NCI-H524 (cell line): ENCODE measurements at regions not wholly inside any gene's neighbourhood (a gene's known extent, or its start where the extent isn't known, plus 50 kb on each side); places are given as distances from the start of the nearest gene placed in this dataset.
A peak's percentile ranks its signal among the peaks of the same experiment; 100 is the strongest.

ENCODE experiments used
- DNase-seq, 2 experiments: peaks; one replicate each; lab custom pipeline; 2025; lab: John Stamatoyannopoulos, UW

DNA sequence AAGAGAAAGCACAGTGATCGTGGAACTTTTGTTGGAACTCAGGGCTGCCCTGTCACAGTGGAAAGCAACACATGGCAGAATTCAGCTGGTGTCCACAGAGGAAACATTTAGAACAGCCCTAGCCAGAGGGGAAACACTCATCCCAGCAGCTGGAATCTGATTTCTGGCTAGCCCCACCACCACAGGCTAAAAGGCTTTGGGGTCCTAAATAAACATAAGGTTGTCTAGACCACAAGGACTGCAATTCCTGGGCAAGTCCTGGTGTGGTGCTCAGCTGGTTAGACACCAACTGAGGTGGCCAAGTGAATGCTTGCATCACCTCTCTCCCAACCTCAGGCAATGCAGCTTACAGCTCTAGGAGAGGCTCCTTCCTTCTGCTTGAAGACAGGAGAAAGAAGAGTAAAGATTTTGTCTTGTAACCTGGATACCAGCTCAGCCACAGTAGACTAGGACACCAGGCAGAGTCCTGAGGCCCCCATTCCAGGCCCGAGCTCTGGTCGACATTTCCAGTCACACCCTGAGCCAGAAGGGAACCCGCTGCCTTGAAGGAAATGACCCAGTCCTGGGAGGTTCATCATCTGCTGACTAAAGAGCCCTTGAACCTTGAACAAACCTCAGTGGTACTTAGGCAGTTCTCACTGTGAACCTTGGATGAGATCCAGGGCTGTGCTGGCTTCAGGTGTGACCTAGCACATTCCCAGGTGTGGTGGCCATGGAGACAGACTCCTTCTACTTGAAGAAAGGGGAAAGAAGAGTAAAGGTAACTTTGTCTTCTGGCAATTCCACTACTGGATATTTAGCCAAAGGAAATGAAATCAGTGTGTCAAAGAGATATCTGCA is 85.4 kb upstream of the PLXNC1 start:
- DNase-seq = no peak

DNA sequence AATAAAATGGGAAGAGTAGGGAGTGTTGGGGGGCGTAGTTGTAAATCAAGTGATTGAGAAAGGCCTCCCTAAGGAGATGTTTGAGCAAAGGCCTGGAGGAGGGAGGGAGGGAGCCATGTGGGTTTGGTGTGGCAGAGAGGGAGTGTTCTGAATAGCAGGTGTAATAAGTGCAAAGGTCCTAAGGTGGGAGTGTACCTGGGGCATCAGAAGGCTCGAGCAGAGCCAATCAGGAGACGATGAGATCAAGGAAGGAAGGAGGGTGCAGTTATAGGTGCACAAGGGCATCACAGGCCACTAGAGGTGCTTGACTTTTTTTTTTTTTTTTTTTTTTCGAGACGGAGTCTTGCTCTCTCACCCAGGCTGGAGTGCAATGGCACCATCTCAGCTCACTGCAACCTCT is 77.9 kb upstream of the PLXNC1 start:
- DNase-seq = no peak

DNA sequence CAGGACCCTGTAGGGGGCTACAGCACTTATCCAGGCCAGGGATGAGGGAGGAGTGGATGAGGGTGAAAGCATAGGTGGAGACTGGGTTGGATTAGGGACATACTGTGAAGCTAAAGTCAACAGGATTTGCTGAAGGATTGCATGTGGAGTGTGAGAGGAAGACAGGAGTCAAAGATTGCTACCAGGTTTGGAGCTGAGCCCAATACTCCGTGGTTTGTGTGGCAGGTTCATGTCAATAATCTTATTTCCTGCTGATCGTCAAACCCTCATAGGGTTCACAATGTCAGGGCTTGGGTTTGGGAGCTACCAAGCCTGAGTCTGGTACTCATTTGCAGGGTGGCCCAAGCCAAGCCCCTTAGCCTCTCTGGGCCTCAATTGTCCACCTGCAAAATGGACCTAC is 77.1 kb upstream of the PLXNC1 start:
- no peak for DNase-seq

DNA sequence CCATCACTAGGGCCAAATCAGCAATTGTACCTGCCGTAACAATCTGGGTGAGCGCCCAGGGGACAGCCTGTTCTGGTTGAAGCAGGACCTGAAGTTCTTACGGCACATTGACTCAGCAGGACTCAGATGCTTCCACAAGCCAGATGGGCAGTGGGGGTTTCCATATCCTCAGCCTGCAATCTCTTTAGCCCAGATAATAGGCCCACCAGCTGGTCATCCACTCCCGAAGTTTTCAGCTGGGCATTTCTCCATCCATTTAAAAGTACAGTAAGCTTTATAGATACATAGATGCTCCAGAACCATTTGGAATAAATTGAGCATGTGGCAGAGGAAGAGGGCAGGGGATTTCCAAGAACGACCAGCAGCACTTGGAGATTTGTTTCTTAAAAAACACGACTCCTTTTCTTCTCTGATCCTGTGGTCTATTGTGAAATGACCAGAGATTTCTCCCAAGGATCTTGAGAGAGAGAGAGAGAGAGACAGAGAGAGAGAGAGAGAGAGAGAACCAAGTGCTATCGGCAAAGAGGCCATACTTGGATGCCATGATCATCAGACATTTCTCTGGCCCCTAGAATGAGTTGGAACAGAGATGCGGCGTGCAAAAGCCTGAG is 74.8 kb upstream of the PLXNC1 start:
- DNase-seq = peak; percentile 90 to 96

DNA sequence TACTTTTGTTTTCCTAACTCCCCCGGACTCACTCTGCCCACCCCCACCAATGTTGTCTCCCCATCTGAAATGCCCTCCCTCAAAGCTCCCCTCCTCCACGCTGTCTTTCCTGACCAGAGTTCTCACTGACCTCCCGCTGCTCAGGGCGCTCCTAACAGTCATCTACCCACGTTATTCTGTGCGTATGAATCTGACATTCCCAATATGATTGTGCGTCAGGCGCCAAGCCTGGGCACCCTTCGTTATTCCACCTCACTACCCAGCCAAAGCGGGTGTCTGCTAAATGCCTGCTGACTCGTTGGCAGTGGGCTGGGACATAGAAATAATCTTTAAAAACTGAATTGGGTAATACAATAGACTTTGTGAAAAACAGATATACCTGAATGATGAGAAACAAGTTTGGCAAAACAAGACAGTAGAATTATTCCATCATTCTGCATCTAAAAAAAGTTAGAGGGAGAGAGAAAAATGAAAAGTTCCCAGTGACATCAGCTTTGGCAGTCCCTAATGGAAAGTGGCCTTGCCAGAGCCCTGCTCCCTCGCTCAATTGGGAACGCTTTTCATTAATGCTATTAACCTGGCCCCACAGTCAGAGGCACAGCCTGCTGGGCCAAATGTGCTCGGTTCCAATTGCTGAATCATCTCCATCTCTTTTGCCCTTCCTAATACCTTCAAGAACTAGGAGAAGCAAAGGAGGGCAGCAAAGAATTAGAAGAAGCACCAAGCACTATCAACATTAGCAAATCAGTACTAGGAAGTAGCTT is 74.0 kb upstream of the PLXNC1 start:
- DNase-seq = no peak

DNA sequence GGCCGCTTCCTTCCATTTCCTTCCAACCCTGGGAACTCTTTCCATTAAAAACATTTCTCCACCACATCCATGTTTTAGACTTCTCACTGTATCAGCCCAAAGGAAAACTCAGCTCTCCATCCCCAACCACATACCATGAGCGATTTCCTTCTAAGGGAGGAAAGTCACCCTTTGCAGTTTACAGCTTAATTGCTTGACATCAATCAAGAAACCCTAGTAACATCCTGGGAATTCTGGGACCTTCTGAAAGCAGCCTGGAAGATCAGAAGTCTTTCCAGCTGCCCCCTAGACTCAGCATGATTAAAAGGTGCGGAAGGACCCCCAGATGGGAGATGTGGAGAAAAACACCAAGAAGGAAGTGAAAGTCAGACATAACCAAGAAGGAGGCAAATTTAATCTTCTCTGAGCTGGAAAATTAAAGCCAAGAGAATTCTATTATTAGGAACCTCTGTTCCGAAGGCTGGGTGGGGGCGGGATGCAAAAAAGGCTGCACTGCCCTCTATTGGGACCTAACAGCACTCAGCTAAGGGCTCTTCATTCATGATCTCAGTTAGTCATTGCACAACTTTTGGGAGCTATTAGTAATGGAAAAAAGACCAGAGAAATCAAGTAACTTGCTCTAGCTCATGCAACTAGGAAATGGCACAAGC is 73.3 kb upstream of the PLXNC1 start:
- DNase-seq = peak in 1 of 2 experiments; percentile 53

DNA sequence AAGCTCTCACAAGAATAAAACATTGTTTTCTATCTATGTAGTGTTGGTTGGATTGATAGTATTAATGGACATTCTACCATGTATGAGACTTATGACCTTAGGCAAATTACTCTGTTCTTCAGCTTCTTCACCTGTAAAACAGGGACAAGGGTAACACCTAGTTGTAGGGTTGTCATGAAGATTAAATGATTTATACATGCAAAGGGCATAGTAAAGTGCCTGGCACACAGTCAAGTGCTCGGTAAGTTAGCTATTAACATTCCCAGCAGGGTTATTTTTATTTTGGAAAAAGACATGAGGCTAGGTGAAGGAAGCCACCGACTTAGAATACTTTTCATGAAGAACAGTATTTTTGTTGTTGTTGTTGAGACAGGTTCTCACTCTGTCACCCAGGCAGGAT is 71.2 kb upstream of the PLXNC1 start:
- DNase-seq = no peak

DNA sequence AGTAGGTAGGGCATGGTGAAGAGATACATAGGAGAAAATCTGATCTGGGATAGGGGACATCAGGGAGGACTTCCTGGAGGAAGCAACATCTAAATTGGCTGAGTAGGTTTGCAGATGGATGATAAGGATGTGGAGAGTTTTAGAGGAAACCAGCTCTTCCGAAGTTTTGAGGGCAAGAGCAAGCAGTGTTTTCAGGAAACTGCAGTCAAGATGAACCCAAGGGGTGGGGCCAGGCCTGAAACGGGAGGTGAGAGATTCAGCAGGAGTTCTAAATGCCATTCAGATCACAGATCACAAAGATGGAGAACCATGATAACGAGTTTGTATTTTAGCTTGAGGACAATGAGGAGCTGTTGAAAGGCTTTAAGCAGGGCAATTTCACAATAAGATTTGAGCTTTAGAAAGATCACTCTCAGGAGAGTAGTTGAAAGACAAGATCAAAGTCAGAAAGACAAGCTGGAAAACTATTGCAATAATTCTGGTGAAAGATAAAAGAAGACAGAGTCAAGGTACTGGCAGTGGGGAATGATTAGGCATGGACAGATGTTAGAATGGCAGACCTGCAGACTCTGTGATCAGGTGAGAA is 70.1 kb upstream of the PLXNC1 start:
- no peak for DNase-seq

DNA sequence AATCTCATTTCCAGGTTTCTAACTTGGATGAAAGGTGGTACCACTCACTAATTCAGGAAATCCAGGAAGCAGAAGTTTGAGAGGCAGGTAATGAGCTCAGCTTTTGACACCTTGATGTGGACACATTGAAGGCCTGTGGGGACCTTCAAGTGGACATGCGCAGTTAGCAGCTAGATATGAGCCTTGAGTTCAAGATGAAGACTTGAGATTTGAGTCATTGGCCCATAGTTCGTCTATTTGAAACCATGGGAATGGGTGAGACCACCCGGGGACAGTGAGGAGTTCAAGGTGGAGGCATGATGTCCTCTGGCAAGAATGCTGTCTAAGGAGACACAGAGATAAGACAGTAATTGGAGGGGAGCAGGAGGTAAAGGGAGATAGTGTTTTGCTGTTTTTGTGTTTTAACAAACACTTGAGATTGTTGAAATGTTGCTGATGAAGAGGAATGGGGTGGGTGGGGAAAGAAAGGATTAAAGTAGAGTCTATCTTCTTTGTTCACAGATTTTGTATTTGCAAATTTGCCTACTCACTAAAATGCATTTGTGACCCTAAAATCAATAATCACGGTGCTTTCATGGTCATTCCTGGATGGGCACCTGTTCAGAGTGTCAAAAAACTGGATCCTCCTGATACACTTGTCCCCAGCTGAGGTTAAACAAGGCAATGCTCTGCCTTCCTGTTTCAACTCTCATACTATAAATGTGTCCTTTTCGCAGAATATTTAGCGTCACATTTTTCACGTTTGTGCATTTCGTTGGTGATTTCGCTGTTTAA is 69.5 kb upstream of the PLXNC1 start:
- DNase-seq = no peak

DNA sequence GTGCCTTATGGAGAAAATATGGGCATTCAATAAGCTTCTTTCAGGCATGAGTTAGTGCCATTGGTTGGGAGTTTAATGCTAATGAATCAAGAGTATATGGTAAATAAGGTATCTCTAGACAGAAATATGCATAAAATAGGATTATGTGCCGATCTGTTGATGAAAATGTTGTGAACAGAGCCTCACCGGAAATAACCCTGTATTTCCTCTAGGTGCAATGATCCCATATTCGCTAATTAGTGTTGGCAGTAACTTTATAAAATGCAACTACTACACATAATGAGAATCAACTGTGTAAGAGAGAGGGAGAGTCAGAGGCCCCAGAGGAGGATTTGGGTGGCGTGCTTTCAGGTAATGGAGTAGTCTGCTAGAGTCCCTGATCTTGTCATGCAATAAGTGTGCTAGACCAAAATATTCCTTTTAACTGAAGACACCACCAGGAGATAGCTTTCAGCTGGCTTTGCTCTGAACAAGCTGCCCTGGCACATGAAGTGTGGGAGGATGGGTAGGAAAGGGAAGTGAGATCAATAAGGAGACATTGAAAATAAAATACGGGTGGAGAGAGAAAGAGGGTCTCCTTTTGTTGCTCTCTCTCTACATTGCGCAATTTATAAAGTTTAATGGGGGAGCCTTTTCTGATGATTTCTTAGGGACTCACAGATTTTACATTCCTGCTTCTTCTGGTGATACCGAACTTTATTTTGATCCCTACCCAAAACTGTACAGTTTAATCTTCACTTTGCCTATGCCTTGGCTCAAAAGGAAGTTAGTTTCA is 68.6 kb upstream of the PLXNC1 start:
- no peak for DNase-seq

DNA sequence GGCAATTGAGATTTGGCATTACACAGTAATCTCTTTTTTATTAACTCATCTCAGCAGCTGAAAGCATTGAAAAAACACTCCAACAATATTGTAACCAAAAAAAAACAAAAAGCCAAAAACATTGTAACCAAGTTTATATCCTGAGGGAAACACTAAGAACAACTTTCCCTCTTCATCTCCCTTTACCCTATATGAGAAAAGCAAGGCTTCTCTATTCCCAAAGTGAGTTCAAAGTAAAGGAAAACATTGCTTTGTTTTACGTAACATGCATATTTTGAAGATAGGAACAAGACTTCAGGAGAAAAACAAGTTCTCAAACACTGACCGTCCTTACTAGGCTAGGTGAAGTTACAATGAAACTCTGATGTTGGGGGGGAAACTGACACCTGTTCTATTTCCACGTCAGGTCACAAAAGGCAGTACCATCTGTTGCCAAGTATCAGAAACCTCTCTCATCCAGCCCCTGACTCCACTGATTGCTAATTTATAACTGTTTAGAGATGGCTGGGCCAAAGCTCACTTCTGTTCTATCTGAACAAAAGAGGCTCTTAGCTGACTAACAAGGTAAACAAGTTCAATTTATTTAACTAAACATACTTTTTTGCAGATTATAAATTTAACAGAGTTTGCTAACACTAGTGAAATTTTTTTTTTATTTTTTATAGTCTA is 67.9 kb upstream of the PLXNC1 start:
- DNase-seq = peak; percentile 51 to 81

DNA sequence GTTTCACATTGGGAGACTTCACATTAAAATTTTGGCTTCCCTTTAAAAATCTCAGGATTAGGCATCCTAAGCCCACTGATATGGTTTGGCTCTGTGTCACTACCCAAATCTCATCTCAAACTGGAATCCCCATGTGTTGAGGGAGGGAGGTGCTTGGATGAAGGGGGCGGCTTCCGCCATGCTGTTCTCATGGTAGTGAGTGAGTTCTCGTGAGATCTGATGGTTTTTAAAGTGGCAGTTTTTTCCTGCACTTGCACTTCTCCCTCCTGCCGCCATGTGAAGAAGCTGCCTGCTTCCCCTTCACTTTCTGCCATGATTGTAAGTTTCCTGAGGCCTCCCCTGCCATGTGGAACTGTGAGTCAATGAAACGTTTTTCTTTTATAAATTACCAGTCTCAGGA is 65.7 kb upstream of the PLXNC1 start:
- no peak for DNase-seq

DNA sequence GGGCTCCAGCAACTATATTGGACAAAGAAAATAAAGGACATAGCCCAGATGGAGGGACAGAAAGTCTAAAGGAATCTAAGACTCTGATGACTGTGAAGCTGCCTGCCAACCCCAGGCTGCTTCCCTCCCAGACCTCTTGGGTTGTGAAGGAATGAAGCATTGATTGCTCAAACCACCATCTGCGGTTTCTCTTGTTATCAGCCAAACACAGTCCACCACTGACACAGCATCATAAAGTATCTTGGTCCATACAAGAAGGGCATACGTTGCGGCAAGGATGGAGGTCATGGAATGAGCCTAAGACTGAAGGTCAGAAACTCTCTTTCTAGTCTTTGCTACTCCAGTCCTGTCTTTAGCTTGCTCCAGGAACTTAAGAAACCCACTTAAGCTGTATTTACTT is 58.5 kb upstream of the PLXNC1 start:
- DNase-seq = no peak

DNA sequence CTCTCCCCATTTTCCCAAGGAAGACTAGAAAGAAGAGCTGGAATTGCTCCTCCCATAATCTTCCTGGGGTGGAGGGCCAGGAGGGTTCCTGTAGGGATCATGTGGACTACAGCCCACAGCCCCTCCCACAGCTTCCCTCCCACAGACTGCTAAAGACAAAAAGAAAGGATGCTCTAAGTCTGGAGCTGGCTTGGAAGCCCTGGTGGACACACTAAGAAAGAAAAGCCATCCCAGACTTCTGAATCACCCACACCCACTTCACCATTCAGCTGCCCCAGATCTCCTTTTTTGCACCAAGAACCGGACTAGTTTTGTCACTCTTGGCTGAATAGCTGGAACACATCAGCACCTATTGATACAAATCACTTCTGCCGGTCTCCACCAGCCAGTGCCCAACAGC is 56.8 kb upstream of the PLXNC1 start:
- no peak for DNase-seq

DNA sequence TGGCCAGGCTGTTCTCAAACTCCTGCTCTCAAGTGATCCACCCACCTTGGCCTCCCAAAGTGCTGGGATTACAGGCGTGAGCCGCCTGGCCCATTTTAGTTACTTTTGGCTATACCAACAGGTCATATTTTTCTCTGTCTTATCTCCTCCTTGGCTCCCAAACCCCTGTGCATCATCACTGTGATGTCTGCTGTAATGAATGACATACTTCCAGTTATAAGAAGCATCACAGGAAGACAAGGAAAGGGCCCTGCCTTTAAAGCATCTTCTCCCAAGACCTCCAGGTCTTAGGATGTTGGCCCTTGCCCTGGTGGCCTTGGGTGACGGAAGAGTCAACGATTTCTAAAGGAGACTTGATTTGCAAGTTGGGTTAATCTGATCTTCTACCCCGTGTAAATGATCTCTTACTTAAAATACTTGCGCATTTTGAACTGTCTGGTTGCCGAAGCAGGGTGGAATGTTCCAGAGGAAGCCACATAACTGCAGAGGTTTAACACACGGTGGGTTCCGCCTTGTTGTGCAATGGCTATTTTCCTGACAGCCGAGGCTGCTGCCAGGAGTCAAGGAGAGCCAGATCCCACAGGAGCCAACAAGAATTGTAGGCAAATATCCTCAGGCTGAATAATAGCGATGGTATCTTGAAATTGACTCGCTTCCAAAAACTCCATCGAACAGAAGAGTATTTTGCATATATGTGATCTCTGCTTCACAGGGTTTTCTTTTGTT is 55.7 kb upstream of the PLXNC1 start:
- no peak for DNase-seq

DNA sequence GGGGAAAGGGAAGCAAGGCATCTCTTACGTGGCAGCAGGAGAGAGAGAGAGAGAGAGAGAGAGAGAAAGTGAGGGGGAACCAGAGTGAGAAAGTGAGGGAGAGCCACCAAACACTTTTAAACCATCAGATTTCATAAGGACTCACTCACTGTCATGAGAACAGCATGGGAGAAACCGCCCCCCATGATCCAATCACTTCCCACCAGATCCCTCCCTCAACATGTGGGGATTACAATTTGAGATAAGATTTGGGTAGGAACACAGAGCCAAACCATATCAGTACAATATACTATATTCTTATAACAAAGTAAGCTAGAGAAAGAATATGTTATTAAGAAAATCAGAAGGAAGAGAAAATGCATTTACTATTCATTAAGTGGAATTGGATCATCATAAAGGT is 53.7 kb upstream of the PLXNC1 start:
- DNase-seq = no peak

DNA sequence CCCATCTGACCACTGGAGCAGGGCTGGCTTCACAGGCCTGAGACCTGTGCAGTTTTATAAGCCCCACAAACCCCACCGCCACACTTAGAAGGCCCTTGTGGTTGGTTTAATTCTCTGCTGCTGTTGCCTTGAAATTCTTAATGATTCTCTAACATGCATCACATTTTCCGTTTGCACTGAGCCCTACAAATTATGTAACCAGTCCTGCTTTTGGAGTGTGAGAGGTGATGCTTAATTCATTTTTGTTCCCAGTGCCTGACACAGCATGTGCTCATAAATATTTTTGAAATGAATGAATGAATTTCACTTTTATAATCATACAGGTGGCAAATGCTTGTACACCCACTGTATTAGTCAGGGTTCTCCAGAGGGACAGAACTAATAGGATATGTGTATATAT is 52.8 kb upstream of the PLXNC1 start:
- DNase-seq = no peak

DNA sequence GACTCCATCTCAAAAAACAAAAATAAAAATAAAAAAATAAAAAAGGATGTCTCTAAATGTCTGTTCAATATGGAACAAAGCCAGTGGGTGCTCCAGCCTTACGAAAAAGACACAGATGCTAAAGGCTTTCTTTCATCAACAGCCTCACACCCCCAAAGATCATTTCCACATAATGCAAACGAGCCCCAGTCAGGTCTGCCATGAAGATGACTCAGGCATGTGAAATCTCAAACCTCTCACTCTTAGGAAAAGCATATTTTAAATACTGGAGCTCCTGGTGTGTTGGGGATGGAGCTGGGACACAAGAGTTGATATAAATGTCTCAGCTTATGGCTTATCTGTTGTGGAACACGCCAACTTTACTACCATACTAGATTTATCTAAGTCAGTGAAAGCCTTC is 49.9 kb upstream of the PLXNC1 start:
- no peak for DNase-seq
